ENCODE measurements at regions not wholly inside any gene's neighbourhood (a gene's known extent, or its start where the extent isn't known, plus 50 kb on each side); places are given as distances from the start of the nearest gene placed in this dataset.

DNA sequence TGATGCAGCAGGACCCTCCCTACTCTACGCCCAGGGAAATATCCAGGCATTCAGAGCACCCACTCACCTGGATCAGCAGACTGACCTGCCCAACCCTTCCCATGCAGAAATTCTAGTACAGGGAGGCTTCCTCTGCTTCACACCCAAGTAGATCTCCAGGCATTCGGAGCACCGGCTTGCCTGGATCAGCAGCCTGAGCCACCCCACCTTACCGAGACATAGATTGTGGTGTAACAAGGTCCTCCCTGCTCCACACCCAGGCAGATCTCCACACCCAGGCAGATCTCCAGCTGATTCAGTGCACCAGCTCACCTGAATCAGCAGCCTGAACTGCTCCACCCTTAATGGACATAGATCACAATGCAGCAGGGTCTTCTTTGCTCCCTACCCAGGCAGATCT, 215.1 kb upstream of the CPEB2 start:
- no peaks in the 10 kb centered on the region for H3K4me1 ChIP-seq (ENCODE audit: control insufficient read depth in 5 of 5, insufficient read depth in 5 of 5, low read length in 5 of 5)
- no peak overlapping the region for H3K4me3 ChIP-seq (ENCODE audit: low read depth in 1 of 5, low read length in 5 of 5)
- no peak overlapping the region for H3K9ac ChIP-seq (ENCODE audit: low read length in 5 of 5)
- H3K36me3 ChIP-seq (ENCODE audit: control insufficient read depth in 5 of 5, insufficient read depth in 5 of 5, low read length in 5 of 5): no peaks in the 10 kb centered on the region
- no peaks in the 10 kb centered on the region for H3K27me3 ChIP-seq (ENCODE audit: control insufficient read depth in 5 of 5, insufficient read depth in 4 of 5, low read length in 5 of 5)
- H3K27ac ChIP-seq (ENCODE audit: low read depth, low read length): no peak overlapping the region
- peaks cover 0 to 9% (median 0%) of the 10 kb centered on the region in 5 donors for H3K9me3 ChIP-seq (ENCODE audit: control insufficient read depth in 5 of 5, low read length in 5 of 5)

DNA sequence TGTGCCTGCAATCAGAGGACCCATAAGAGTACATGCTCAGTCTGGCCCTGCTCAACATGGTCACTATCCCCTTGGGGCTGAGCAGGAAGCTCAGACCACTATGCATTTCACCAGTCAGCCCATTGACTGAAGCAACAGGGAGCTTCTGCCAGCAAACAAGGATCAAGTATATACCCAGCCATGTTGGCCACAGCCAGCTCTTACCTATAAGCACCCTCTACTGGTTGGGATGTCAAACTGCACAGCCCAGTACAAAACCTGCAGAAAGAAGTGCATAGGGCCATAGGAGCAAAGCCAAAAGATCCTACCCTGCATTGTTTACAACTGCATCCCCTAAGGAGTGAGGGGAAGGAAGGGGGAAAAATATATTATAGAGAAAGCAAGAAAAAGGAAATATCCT, 214.4 kb upstream of the CPEB2 start:
- Histone ChIP-seq H3K4me1 (ENCODE audit: control insufficient read depth in 5 of 5, insufficient read depth in 5 of 5, low read length in 5 of 5) (no peaks in the 10 kb centered on the region), H3K9ac (ENCODE audit: low read length in 5 of 5) (no peak overlapping the region)

DNA sequence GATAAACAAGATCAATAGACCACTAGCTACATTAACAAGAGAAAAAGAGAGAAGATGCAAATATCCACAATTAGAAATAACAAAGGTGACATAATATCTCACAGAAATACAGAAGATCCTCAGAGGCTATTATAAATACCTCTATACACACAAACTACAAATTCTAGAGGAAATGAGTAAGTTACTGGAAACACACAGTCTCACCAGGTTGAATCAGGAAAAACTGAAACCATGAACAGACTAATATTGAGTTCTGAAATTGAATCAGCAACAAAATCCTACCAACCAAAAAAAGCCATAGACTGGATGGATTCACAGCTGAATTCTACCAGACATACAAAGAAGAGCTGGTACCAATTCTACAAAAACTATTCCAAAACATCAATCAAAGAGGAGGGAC, 211.8 kb upstream of the CPEB2 start:
- no peak overlapping the region for H3K4me3 ChIP-seq (ENCODE audit: low read depth in 1 of 5, low read length in 5 of 5)
- H3K36me3 ChIP-seq (ENCODE audit: control insufficient read depth in 5 of 5, insufficient read depth in 5 of 5, low read length in 5 of 5): no peaks in the 10 kb centered on the region
- no peaks in the 10 kb centered on the region for H3K4me1 ChIP-seq (ENCODE audit: control insufficient read depth in 5 of 5, insufficient read depth in 5 of 5, low read length in 5 of 5)
- H3K27ac ChIP-seq (ENCODE audit: low read depth, low read length): no peak overlapping the region
- no peaks in the 10 kb centered on the region for H3K27me3 ChIP-seq (ENCODE audit: control insufficient read depth in 5 of 5, insufficient read depth in 4 of 5, low read length in 5 of 5)
- H3K9me3 ChIP-seq (ENCODE audit: control insufficient read depth in 5 of 5, low read length in 5 of 5): peaks cover 0 to 9% (median 0%) of the 10 kb centered on the region in 5 donors
- no peak overlapping the region for H3K9ac ChIP-seq (ENCODE audit: low read length in 5 of 5)

More for the DNA sequence above, 214.4 kb upstream of the CPEB2 start:
- no peaks in the 10 kb centered on the region for H3K36me3 ChIP-seq (ENCODE audit: control insufficient read depth in 5 of 5, insufficient read depth in 5 of 5, low read length in 5 of 5)
- peaks cover 0 to 9% (median 0%) of the 10 kb centered on the region in 5 donors for H3K9me3 ChIP-seq (ENCODE audit: control insufficient read depth in 5 of 5, low read length in 5 of 5)
- no peak overlapping the region for H3K27ac ChIP-seq (ENCODE audit: low read depth, low read length)
- H3K4me3 ChIP-seq (ENCODE audit: low read depth in 1 of 5, low read length in 5 of 5): no peak overlapping the region
- H3K27me3 ChIP-seq (ENCODE audit: control insufficient read depth in 5 of 5, insufficient read depth in 4 of 5, low read length in 5 of 5): no peaks in the 10 kb centered on the region

DNA sequence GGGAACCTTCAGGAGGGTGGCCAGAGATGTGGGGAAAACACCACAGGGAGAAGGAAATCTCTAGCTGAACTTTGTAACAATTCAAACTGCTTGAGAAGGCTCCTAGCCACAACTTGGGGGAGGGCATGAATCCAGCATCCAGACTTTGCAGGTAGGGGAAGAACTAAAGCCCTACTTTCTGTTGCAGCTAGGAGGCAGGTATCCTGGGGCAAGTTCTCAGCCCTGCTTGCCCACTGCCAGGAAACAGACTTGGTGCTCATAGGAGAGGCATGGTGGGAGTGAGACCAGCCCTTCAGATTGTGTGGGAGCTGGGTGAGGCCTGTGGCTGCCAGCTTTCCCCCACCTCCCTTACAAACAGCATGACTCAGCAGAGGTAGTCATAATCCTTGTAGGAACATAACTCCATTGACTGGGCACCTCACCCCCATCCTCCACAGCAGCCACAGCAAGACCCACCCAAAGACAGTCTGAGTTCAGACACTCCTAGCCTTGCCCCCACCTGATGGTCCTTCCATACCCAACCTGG, 209.5 kb upstream of the CPEB2 start:
- Histone ChIP-seq H3K27ac (ENCODE audit: low read depth, low read length) (no peak overlapping the region), H3K4me1 (ENCODE audit: control insufficient read depth in 5 of 5, insufficient read depth in 5 of 5, low read length in 5 of 5) (no peaks in the 10 kb centered on the region), H3K9ac (ENCODE audit: low read length in 5 of 5) (no peak overlapping the region), H3K36me3 (ENCODE audit: control insufficient read depth in 5 of 5, insufficient read depth in 5 of 5, low read length in 5 of 5) (no peaks in the 10 kb centered on the region), H3K9me3 (ENCODE audit: control insufficient read depth in 5 of 5, low read length in 5 of 5) (peaks cover 0 to 3% (median 0%) of the 10 kb centered on the region in 5 donors), H3K4me3 (ENCODE audit: low read depth in 1 of 5, low read length in 5 of 5) (no peak overlapping the region), H3K27me3 (ENCODE audit: control insufficient read depth in 5 of 5, insufficient read depth in 4 of 5, low read length in 5 of 5) (no peaks in the 10 kb centered on the region)

DNA sequence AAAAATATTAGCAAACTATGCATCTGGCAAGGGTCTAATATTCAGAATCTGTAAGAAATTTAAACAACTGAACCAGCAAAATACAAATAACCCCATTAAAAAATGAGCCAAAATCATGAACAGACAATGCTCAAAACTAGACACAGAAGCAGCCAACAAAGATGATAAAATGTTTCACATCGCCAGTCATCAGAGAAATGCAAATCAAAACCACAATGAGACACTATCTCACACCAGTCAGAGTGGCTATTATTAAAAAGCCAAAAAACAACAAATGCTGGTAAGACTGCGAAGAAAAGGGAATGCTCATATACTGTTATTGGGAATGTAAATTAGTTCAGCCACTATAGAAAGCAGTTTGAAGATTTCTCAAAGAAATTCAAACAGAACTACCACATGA, 201.3 kb upstream of the CPEB2 start:
- no peaks in the 10 kb centered on the region for H3K36me3 ChIP-seq (ENCODE audit: control insufficient read depth in 5 of 5, insufficient read depth in 5 of 5, low read length in 5 of 5)
- H3K27me3 ChIP-seq (ENCODE audit: control insufficient read depth in 5 of 5, insufficient read depth in 4 of 5, low read length in 5 of 5): no peaks in the 10 kb centered on the region
- H3K9ac ChIP-seq (ENCODE audit: low read length in 5 of 5): no peak overlapping the region

DNA sequence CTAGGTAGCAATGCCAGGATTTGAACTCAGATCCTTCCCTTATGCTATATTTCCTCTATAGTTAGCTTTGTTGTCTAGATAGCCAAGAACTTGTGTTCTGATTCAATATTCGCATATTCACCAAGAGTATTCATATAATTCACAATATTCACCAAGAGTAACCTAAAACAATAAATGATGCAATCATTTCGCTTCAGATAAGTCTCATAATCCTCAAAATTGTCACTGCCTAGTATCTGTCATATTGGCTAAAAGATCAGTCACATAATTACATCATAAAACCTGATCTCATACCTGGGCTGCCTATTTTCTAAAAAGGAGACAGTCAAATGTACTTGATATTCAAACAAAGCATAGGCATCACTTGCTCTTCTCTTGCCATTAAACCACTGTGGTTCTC, 199.7 kb upstream of the CPEB2 start:
- Histone ChIP-seq H3K36me3 (ENCODE audit: control insufficient read depth in 5 of 5, insufficient read depth in 5 of 5, low read length in 5 of 5) (no peaks in the 10 kb centered on the region), H3K4me3 (ENCODE audit: low read depth in 1 of 5, low read length in 5 of 5) (no peak overlapping the region), H3K9ac (ENCODE audit: low read length in 5 of 5) (no peak overlapping the region), H3K27me3 (ENCODE audit: control insufficient read depth in 5 of 5, insufficient read depth in 4 of 5, low read length in 5 of 5) (no peaks in the 10 kb centered on the region), H3K9me3 (ENCODE audit: control insufficient read depth in 5 of 5, low read length in 5 of 5) (peaks cover 0 to 5% (median 4%) of the 10 kb centered on the region in 5 donors), H3K4me1 (ENCODE audit: control insufficient read depth in 5 of 5, insufficient read depth in 5 of 5, low read length in 5 of 5) (no peaks in the 10 kb centered on the region), H3K27ac (ENCODE audit: low read depth, low read length) (no peak overlapping the region)

More for the DNA sequence above, 201.3 kb upstream of the CPEB2 start:
- Histone ChIP-seq H3K4me3 (ENCODE audit: low read depth in 1 of 5, low read length in 5 of 5) (no peak overlapping the region), H3K9me3 (ENCODE audit: control insufficient read depth in 5 of 5, low read length in 5 of 5) (peaks cover 0 to 5% (median 4%) of the 10 kb centered on the region in 5 donors), H3K4me1 (ENCODE audit: control insufficient read depth in 5 of 5, insufficient read depth in 5 of 5, low read length in 5 of 5) (no peaks in the 10 kb centered on the region), H3K27ac (ENCODE audit: low read depth, low read length) (no peak overlapping the region)

DNA sequence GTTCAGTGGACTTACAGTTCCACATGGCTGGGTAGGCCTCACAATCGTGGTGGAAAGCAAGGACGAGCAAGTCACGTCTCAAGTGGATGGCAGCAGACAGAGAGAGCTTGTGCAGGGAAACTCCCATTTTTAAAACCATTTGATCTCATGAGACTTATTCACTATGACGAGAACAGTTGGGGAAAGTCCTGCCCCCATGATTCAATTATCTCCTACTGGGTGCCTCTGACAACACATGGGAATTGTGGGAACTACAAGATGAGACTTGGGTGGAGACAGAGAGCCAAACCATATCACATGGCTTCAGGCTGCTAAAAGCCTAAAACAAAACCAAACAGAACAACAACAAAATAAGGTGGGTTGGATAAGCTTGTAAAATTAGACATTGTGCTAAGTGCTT, 194.4 kb upstream of the CPEB2 start:
- no peaks in the 10 kb centered on the region for H3K9me3 ChIP-seq (ENCODE audit: control insufficient read depth in 5 of 5, low read length in 5 of 5)
- no peak overlapping the region for H3K9ac ChIP-seq (ENCODE audit: low read length in 5 of 5)
- no peaks in the 10 kb centered on the region for H3K36me3 ChIP-seq (ENCODE audit: control insufficient read depth in 5 of 5, insufficient read depth in 5 of 5, low read length in 5 of 5)
- H3K27ac ChIP-seq (ENCODE audit: low read depth, low read length): no peak overlapping the region
- no peak overlapping the region for H3K4me3 ChIP-seq (ENCODE audit: low read depth in 1 of 5, low read length in 5 of 5)
- H3K27me3 ChIP-seq (ENCODE audit: control insufficient read depth in 5 of 5, insufficient read depth in 4 of 5, low read length in 5 of 5): no peaks in the 10 kb centered on the region
- H3K4me1 ChIP-seq (ENCODE audit: control insufficient read depth in 5 of 5, insufficient read depth in 5 of 5, low read length in 5 of 5): no peaks in the 10 kb centered on the region

DNA sequence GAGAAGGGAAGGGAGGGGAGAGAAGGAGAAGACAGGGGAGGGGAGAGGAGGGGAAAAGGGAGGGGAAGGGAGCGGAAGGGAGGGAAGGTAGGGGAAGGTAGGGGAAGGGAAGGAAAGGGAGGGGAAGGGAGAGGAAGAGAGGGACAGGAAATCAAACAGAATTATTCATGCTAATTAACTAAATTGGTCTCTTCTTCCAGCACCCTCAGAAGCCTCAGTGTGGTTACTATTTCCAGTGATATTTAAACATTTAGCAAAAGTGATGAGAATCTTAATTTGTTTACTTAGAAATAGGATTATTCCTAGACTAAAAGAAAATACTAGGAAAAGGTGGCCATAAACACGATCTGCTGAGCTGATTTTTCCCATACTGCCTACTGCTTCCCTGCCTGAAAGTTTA, 193.1 kb upstream of the CPEB2 start:
- H3K36me3 ChIP-seq (ENCODE audit: control insufficient read depth in 5 of 5, insufficient read depth in 5 of 5, low read length in 5 of 5): no peaks in the 10 kb centered on the region
- no peak overlapping the region for H3K27ac ChIP-seq (ENCODE audit: low read depth, low read length)
- no peak overlapping the region for H3K4me3 ChIP-seq (ENCODE audit: low read depth in 1 of 5, low read length in 5 of 5)
- no peak overlapping the region for H3K9ac ChIP-seq (ENCODE audit: low read length in 5 of 5)
- H3K27me3 ChIP-seq (ENCODE audit: control insufficient read depth in 5 of 5, insufficient read depth in 4 of 5, low read length in 5 of 5): no peaks in the 10 kb centered on the region
- no peaks in the 10 kb centered on the region for H3K4me1 ChIP-seq (ENCODE audit: control insufficient read depth in 5 of 5, insufficient read depth in 5 of 5, low read length in 5 of 5)
- no peaks in the 10 kb centered on the region for H3K9me3 ChIP-seq (ENCODE audit: control insufficient read depth in 5 of 5, low read length in 5 of 5)

DNA sequence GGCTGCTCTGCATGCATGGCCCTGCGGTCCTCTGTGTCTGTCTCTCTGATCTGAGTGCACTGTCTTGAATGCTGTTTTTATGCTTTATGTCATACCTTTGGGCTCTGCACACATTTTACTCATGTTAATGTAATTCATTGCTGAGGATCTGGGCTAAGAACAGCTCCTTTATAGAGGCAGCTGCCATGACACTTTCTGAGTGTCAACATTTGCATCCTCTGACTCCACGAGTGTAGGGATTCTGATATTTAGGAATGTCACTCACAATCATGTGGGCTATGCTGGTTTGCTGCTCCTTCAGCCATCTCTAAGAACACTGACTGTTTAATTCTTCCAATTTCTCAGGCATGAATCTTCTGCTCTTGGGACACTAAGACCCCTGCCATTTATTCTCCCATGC, 192.2 kb upstream of the CPEB2 start:
- Histone ChIP-seq H3K4me3 (ENCODE audit: low read depth in 1 of 5, low read length in 5 of 5) (no peak overlapping the region), H3K36me3 (ENCODE audit: control insufficient read depth in 5 of 5, insufficient read depth in 5 of 5, low read length in 5 of 5) (no peaks in the 10 kb centered on the region), H3K9me3 (ENCODE audit: control insufficient read depth in 5 of 5, low read length in 5 of 5) (no peaks in the 10 kb centered on the region), H3K4me1 (ENCODE audit: control insufficient read depth in 5 of 5, insufficient read depth in 5 of 5, low read length in 5 of 5) (no peaks in the 10 kb centered on the region), H3K27ac (ENCODE audit: low read depth, low read length) (no peak overlapping the region), H3K9ac (ENCODE audit: low read length in 5 of 5) (no peak overlapping the region), H3K27me3 (ENCODE audit: control insufficient read depth in 5 of 5, insufficient read depth in 4 of 5, low read length in 5 of 5) (no peaks in the 10 kb centered on the region)

DNA sequence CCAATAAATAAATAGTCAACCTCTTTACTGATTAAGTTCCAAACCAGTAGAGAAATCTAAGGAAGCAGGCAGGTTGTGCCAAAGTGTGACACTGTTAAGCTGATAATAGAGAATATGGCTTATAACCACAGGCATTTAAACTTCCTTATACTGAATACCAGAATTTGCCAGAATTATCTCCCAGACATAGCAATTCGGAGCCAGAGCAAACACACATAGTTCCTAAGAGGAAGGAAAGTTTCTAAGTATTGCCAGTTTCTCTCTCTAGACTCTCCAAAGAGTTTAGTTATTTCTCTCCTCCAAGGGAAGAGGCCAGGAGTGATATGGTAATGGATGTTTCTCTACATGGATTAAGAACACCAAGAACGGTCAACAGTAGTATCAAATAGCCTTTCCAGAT, 191.7 kb upstream of the CPEB2 start:
- H3K9ac ChIP-seq (ENCODE audit: low read length in 5 of 5): no peak overlapping the region
- no peaks in the 10 kb centered on the region for H3K9me3 ChIP-seq (ENCODE audit: control insufficient read depth in 5 of 5, low read length in 5 of 5)
- no peaks in the 10 kb centered on the region for H3K36me3 ChIP-seq (ENCODE audit: control insufficient read depth in 5 of 5, insufficient read depth in 5 of 5, low read length in 5 of 5)
- no peak overlapping the region for H3K27ac ChIP-seq (ENCODE audit: low read depth, low read length)
- H3K27me3 ChIP-seq (ENCODE audit: control insufficient read depth in 5 of 5, insufficient read depth in 4 of 5, low read length in 5 of 5): no peaks in the 10 kb centered on the region
- no peaks in the 10 kb centered on the region for H3K4me1 ChIP-seq (ENCODE audit: control insufficient read depth in 5 of 5, insufficient read depth in 5 of 5, low read length in 5 of 5)
- H3K4me3 ChIP-seq (ENCODE audit: low read depth in 1 of 5, low read length in 5 of 5): no peak overlapping the region

DNA sequence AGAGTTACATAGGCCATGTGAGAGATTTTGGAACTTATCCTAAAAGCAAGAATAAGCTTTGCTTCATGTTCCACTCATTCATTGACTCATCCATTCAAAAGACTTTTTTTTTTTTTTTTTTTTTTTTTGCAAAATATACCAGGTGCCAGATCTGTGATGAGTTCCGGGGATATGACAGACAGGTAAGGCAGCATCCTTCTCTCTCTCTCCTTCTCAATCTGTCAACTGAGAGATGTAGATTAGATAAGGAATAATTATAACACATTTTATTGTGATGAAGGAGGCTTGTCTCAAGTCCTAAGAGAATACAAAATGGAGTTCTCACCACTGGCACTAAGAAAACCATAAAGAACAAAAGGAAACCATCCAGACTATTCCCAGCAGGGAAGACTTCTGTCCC, 190.2 kb upstream of the CPEB2 start:
- Histone ChIP-seq H3K27ac (ENCODE audit: low read depth, low read length) (no peak overlapping the region), H3K4me1 (ENCODE audit: control insufficient read depth in 5 of 5, insufficient read depth in 5 of 5, low read length in 5 of 5) (no peaks in the 10 kb centered on the region), H3K9me3 (ENCODE audit: control insufficient read depth in 5 of 5, low read length in 5 of 5) (no peaks in the 10 kb centered on the region), H3K27me3 (ENCODE audit: control insufficient read depth in 5 of 5, insufficient read depth in 4 of 5, low read length in 5 of 5) (no peaks in the 10 kb centered on the region), H3K4me3 (ENCODE audit: low read depth in 1 of 5, low read length in 5 of 5) (no peak overlapping the region), H3K36me3 (ENCODE audit: control insufficient read depth in 5 of 5, insufficient read depth in 5 of 5, low read length in 5 of 5) (no peaks in the 10 kb centered on the region), H3K9ac (ENCODE audit: low read length in 5 of 5) (no peak overlapping the region)

Measured in subcutaneous abdominal adipose tissue (tissue), 5 donors.